ENCODE measurements at regions not wholly inside any gene's neighbourhood (a gene's known extent, or its start where the extent isn't known, plus 50 kb on each side); places are given as distances from the start of the nearest gene placed in this dataset.

DNA sequence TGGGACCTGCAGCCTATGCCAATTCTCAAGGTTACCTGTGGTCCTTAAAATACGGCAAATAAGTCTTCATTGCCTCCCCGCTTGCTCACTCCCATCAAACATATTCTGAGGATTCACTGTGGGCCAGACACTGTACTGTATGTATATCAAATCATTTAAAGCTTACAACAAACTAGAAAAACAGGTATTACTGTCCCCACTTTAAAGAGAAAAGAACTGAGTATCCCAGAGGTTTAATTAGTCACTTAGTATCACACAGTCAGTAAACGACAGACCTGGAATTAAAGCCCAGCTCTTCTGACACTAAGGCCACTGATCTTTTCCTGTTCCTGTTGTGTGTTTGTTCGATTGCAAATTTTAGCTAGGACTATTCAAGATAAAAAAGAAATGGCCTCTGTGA lies 248.2 kb downstream of the ACTL7B start:
- no peak for DNase-seq (ENCODE audit: low spot score)

DNA sequence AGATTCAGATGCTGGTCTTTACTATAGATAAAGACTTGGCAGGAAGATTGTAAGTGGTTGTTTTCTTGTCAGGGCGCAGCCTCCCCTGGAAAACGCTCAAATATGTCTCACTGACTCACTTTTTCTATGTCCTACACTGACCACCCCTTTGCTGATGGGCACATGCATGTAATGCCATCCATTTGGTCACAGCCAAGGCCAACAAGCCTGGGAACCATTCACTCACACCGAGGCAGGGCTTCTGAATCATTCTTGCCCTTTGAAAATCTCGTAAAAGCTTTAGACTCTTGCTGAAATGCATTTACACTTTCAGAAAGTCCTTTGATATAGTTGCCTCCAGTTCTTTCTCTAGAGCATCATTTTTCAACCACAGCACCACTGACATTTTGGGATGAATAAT lies 249.4 kb downstream of the ACTL7B start:
- DNase-seq (ENCODE audit: low spot score) = no peak

DNA sequence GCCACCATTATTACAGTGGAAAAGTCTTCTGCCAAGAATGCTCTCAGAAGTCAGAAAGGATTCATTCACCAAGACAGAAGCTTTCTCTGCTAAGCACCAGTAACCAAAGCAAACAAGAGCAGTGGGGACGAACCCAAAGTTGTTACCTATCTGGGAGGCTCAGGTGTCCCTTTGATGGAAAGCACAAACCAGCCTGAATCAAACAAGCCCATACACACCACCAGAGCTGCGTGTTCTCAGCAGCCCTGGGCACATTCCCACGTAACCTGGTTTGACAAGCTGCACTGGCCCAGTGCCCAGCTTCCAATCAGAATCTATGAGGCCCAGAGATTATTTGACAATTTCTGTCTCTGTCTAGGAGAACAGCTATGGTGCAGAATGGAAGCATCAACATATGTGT lies 252.6 kb downstream of the ACTL7B start:
- peak; percentile 66 for DNase-seq (ENCODE audit: low spot score)

DNA sequence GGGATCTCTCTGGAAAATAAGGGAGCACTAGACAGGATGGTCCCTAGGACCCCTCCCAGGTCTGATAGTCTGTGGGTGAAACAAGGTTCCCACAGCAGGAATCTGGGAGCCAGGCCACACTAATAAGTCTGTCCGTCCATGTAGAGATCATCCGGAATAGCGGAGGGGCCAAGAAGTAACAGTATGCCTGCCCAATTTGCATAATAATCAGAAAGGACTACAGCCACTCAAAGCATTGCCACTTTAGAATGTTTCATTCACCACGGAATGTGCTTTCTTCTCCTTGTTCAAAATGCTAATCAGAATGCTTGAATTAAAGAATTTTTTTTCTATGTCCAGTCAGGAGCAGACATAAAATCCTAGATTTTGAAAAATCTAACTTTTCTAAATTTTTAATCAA lies 254.9 kb downstream of the ACTL7B start:
- no peak for DNase-seq (ENCODE audit: low spot score)

DNA sequence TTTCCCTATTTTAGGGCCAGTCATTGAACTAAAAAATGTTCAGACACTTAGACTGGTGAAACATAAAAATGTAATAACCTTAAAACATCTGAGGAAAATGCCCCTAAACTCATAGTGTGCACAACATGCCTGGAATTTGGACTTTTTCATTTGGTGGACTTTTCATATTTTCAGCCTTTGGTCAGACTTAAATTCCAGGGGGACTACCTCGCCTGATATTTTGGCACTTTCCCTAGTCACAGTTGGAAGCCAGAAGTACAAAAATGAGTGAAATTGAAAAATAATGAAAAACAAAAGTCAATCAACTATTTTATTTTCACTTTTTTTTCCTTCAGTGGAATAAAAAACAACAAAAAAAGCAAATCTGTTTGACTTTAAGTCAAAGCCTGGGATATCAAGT lies 256.2 kb downstream of the ACTL7B start:
- no peak for DNase-seq (ENCODE audit: low spot score)

DNA sequence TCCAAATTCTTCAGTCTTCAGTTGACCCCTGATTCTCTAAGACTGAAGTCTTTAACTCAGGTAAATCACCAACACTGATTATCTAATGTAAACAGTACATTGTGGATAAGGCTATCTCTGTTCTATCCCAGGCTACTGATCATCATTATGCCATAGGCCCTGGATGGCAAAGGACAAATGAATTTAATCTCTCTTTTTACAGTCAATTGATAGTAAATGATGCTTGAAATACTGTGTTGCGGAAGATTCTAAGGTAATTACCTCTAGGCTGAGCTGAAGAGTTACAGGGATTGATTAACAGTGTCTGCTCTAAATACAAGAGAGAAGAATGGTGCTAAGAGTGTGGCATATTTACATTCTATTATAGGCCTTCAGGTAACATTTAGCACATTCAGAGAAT lies 264.7 kb downstream of the ACTL7B start:
- DNase-seq (ENCODE audit: low spot score) = no peak

DNA sequence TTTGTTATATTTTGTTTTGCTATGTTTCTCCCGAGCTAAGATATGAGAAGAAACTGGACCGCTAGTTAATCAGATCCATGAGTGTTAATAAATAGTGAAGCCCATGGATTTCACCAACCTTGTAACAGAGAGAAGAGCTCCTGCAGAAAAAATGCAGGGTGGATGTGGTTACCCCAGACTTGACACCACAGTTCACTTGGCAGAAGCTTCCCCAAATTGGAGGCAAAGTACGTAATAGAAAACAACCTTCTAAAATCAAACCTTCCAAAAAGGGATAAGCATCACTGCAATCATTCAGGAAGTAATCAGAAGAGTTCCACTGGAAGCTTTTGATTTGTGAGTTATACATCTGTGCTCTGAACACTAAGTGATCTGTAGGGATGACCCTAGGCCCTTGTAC lies 267.5 kb downstream of the ACTL7B start:
- no peak for DNase-seq (ENCODE audit: low spot score)

DNA sequence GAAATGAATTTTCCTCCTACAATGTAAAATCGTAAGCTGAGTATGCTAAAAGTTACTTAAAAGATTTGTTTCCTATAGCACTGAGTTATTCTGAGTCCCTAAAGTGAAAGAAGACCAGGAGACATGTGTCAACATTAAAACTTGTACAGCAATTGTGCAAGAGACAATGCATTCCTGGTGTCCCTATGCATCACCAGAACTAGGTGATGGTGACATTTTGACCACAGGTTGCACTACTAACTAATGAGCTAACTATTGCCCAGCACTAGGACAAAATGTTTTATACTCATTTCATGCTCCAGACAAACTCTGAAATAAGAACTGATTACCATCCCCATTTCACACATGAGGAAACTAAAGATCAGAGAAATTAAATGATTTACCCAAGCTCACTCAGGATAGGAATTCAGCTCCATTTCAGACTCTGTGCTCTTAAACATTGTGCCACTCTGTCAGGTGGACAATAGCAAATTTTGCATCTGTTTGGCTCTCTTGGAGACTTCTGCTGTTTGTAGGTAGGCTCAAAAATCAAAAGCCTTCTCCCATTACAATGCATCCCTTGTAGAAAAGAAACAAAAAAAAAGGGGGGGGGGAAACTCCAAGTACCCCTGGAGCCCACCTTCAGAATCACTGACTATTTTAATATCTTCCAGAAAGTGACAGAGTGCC lies 269.2 kb downstream of the ACTL7B start:
- DNase-seq (ENCODE audit: low spot score) = no peak

DNA sequence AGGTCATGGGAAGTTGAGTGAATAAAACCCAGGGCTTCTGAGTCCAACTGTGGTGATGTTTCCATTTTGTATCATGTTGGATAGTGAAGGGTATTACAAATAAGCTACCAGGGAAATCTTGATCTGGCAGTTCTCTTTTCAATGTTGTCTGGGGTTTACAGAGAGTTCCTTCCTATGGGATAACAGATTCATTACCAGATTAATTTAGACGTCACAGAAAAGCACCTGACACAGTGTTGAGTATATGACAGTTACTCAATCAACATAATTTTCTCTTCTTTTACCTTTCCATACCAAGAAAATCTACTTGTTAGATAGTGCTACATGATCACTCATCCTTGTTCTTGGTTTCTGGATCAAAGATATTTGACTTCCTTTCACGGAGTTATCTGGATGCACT lies 270.9 kb downstream of the ACTL7B start:
- DNase-seq (ENCODE audit: low spot score) = no peak

DNA sequence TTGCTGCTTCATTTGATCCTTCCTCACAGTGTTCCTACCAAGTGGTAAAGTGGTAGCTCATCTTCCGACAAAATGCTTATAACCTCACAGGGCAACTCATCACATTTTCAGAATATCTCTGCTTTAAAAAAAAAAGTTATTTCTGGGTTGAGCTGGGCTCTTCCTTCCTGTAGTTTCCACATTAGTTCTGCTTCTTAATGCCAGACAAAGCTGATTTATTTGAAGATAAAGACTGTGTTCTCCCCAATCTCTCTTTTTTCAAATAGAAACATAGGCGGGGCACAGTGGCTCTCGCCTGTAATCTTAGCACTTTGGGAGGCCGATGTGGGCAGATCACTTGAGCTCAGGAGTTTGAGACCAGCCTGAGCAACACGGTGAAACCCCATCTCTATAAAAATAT lies 273.1 kb downstream of the ACTL7B start:
- no peak for DNase-seq (ENCODE audit: low spot score)

DNA sequence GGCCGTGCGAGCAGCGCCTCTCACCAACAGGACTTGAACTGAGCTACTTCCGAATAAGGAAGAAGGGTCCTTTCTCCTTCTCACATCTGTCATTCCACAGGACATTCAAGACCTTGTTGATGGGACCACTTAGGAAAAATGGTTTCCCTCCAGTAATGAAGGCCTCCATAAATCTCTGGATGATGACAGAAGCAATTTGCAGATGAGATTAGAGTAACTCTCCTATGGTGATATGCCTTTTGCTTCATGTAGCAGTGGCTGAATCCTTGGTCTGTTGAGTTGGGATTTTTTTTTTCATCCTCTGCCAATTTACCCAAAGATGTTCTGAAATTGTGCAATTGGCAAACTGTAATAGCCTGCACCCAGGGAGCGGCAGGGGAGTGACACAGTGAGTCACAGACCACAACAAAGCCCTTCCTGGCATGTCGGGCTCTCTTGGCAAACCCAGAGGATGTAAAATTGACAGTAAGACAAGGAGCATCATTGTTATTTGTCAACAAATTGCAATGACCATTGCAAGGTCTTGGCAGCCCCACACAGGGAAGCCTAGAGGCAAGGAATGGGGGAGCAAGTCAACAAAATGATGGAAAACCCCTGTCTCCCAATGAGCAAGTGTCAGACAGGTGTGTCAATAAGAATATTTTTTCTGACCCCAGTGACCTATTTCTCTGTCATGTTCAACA lies 275.9 kb downstream of the ACTL7B start:
- DNase-seq (ENCODE audit: low spot score) = no peak

DNA sequence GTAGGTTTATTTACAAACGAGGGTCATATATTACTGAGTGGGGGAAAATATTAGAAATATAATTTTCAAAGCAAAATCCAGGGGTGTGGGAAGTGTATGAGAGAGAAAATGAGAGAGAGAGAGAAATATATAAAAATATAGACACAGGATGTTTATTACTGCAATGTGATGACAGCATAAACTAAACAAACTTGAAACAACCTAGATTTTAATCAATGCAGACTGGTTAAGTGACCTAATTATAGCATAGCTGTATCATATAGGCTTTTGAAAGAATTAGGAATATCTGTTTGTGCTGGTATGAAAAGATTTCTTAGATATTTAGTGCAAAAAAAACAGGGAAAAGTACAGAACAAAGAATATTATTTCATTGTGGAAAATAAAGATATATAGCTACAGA lies 280.5 kb downstream of the ACTL7B start:
- no peak for DNase-seq (ENCODE audit: low spot score)

DNA sequence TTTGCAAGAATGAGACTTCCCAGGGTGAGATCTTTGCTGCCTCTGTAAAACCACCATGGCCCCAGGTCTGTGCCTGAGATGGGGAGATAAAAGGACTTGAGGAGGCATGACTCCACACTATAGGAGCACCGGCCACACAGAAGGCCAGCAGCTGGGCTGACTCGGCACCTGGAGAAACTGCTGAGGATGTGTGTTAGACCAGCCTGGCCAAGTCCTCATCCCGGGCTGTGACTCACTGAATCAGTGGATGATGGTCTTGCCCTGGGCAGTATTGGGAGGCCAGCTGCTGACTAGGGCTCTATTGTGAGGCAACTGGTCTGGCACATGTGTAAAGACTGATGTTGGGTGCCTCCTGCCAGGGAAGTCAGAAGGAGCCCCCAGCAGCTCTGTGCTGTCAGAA lies 286.2 kb downstream of the ACTL7B start:
- DNase-seq (ENCODE audit: low spot score) = no peak

DNA sequence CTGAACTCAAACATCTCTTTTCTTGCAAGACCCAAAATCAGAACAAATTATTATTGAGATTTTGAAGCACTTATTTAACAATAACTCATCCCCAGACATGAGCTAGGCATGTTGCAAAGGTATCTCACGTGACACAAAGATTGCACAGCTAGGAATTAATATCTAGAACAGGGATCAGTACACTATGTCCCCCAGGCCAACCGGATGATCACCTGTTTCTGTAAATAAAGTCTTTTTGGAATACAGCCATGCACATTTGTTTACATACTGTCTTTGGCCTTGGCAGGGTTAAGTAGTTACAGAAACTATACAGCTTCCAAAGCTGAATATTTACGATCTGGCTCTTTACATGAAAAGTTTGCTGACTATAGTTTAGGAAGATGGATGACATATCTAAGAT lies 287.7 kb downstream of the ACTL7B start:
- DNase-seq (ENCODE audit: low spot score) = no peak

DNA sequence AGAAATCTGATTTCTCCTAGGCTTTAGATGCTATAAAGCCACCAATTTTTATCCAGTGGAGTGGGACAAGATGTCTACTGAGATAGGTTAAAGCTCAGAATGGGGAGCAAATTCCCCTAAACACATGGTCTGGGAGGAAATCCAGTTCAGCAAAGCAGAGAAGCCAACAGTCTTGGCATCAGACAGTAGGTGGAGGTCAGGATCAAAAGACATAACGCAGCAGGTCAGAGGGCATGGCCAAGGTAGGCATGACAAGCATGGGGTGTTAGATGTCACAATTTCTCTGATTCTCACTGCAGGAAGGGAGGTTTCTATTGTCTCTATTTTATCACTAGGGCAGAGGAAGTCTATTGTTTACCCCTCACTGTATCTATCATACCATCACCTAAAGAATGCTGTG lies 288.2 kb downstream of the ACTL7B start:
- DNase-seq (ENCODE audit: low spot score) = no peak

DNA sequence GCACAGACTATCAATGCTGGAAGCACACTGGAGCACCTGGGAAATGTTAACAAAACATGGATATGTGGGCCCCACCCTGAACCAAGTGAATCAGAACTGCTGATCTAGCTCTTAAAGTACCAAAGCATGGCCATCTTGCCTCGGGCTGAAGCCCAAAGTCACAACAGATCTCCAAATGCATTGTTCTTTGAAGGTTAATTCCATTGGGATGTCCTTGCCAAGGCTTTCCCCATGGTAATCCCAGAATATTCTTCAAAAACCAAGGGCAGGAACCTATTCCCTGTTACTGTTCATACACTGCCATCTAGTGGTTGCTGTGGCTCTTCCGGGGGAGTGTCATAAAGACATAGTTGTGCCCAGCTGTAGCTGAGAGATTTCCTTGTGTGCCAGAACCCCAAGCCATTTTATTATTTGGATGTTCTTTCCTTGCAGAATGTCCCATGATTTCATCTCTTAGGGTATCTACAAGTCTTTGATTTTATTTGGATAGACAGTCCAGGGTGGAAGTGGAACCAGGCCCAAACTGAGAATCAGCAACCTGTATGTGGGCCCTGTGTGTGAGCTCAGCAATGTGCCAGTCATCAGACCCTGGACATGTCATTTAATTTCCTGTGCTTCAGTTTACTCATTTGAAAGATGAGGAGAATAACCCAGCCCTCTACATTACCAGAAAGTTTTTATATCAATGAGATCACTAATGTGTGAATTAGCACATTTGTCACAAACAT lies 290.0 kb downstream of the ACTL7B start:
- peak; percentile 62 for DNase-seq (ENCODE audit: low spot score)

DNA sequence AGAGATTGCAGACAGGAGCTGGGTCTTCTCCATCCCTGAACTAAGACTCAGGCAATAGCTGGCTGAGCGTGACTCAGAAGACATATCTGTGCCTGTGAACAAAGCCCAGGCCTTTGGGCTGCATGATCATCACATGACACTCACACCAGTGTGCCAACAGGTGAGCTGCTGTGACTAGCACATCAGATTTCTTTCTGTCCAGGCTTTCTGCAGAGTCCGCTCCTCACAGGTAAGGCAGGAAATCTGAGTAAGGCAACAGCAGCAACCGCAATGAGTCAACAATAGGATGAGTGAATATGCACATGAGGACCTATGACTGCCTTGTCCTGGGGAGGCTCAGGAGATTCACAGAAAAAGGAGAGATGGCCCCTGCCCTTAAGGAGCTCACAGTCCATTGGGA lies 293.6 kb downstream of the ACTL7B start:
- no peak for DNase-seq (ENCODE audit: low spot score)

DNA sequence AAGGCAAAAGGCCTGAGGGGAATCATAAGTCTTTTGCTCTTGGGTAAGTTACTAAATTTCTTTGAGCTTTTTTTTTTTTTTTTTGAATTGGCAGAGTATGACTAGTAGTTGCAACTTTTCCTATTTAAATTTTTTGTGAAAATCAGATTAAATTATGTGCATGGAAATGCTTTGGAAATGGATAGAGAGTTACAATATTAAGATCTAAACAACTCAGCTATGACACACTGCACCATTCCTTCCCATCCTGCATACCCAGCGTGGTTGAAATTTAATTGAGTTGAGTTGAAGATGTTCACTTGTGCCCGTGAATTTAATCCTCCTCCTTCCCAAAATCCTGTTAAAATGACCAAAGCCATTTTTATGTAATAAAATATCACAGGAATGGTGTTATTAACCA lies 296.4 kb downstream of the ACTL7B start:
- DNase-seq (ENCODE audit: low spot score) = no peak

DNA sequence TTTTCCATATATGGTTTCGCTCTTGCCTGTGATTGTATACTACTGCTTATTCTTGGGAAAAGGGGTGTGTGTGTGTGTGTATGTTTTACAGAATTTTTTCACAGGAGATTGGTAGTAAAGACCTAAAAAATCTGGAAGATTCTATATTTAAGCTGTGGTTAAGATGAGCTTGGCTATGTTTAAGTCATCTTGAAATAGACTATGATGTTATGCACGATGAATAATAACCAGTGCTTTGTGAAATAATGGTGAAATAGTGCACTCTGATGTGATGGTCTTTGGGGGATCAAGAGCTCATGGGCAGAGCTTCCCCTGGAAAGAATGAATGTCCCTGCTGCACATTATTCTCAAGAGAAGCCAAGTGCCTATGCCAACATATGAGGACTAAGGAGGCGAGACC lies 301.0 kb downstream of the ACTL7B start:
- DNase-seq (ENCODE audit: low spot score) = no peak

DNA sequence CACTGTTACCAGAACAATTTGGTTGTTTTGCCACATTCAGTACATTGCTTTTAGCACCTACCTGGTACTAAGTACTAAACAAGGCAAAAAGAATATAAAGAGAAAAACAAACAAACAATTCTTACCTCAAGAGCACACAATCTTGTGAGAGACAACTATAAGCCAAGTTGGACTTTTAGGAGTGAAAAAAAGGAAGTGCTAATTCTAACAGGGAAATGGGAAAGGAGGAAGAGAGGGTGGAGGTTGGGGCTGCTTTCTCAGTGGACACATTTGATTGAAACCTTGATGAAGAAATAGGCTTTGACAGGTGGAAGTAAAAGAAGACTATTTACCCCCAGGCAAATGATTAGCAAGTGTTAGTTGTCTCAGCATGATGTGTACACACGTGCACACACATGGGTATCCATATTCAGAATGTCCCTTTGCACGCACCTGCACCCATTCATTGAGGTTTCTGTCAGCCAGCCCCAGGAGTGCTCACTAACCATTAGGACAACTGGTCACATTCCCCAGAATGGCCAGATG lies 302.6 kb downstream of the ACTL7B start:
- DNase-seq (ENCODE audit: low spot score) = no peak

DNA sequence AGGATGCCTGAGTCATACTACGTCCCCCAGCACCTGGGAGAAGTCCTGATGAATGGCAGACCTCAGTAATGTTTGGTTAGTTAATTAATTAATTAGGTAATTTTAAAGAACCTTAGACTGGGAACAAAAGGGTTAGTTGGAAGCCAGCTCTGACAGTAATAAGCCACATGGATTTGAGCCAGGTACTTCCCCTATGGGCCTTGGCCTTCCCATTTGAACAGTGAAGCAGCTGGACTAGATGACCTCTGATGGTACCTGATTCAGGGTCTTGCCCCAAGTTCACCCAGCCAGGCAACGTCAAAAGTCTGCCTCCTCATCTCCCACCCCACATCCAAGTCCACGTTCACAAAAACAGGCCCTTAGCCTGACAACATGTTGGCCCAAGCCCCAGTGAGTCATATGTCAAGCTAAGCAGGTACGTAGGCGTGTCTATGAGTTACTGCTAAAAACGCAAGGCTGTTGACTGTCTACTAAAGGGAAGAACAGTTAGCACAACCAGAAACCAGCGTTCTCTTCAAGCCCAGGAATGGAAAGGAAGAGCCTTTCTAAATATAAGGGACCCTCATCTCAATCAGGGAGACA lies 303.2 kb downstream of the ACTL7B start:
- DNase-seq (ENCODE audit: low spot score) = no peak

DNA sequence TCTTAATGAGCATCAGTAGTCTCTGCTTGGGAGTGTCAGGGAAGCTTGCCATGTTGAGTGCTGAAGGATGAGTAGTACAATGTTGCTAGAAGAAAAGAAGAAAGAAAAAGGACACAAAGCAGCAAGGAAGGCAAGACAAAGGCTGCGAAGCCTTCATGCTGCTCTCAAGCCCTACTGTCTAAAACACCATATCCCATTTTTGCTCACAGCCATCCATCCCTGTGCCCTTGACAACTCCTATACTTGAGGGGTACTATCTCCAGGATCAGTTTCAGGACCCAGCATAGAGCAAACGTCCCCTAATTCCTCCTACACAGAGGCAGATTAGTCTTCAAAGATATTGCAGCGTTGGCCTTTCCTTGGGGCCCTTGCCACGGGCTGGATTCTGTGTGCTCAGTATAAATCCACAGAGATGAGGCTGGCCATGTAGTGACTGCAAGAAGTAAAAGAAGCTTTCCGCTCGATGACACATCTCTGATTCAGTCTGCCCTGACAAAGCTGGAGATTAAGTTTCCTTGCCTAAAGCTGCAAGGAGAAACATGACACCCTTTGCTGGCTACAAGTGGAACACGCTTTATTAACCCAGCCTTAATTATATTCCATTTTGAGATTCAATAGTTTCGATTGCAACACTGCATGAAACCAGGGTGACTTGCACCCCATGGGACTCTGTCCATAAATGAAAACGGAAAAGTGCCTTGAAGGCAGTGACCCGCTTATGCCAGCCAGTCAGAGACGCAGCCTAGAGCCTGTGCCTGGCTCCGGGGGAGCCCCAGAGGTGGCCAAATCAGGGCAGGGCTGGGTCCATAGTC lies 304.6 kb downstream of the ACTL7B start:
- DNase-seq (ENCODE audit: low spot score) = no peak
